DND-41 (cell line): ENCODE measurements at regions not wholly inside any gene's neighbourhood (a gene's known extent, or its start where the extent isn't known, plus 50 kb on each side); places are given as distances from the start of the nearest gene placed in this dataset.

Source experiments
- EZH2 ChIP-seq: IDR thresholded peaks from 3 replicates; pipeline ENCODE4 v1.6.1; 2012; ENCODE audit warnings: borderline replicate concordance, low read depth, mild to moderate bottlenecking, moderate library complexity, low read length, inconsistent platforms; ENCODE audit not compliant: severe bottlenecking
- TF ChIP-seq, protein P1 (sequence below): IDR thresholded peaks from 2 replicates; pipeline ENCODE4 v1.5.1; 2012; ENCODE audit warnings: borderline replicate concordance, low read length, moderate library complexity, mild to moderate bottlenecking; ENCODE audit not compliant: poor library complexity, severe bottlenecking; ENCODE audit errors: extremely low read depth

DNA sequence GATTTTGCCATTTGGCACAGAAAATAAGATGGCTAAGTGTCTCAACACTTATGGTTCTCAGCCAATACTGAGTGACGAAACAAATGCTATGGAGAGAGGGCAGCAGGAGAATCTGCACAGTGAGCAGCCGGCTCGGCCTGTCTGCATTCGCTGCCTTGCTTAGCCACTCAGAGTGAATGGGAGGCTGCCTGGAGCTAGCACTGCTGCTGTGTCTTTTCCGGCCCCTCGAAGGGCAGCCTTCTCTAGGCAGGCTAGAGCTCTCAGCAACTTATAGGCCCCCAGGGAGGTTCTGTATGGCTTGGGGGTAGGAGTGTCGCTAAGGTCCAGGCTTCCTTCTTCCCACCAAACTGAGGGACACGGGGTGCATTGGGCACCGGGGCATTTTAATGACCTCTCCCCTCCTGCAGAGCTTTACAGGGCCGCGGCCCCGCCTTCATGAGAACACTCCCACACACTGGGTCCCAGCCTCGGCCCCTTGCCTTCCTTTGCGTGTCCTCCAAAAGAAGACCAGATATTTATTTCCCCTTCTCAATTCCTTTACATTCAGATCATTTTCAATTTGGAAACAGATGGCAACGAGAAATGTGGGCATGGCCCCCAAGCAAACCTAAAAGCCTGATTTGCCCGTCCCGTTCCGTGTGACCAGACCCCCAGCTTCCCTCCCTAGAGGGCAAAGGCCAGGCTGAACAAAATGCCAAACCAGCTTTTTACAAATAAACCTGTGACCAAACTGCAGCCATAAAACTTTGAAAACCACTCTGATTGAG lies 670.9 kb downstream of the TOX3 start:
- TF ChIP-seq, protein P1, sequence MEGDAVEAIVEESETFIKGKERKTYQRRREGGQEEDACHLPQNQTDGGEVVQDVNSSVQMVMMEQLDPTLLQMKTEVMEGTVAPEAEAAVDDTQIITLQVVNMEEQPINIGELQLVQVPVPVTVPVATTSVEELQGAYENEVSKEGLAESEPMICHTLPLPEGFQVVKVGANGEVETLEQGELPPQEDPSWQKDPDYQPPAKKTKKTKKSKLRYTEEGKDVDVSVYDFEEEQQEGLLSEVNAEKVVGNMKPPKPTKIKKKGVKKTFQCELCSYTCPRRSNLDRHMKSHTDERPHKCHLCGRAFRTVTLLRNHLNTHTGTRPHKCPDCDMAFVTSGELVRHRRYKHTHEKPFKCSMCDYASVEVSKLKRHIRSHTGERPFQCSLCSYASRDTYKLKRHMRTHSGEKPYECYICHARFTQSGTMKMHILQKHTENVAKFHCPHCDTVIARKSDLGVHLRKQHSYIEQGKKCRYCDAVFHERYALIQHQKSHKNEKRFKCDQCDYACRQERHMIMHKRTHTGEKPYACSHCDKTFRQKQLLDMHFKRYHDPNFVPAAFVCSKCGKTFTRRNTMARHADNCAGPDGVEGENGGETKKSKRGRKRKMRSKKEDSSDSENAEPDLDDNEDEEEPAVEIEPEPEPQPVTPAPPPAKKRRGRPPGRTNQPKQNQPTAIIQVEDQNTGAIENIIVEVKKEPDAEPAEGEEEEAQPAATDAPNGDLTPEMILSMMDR = no peak
- TF ChIP-seq EZH2 = no peak
